ENCODE measurements at regions not wholly inside any gene's neighbourhood (a gene's known extent, or its start where the extent isn't known, plus 50 kb on each side); places are given as distances from the start of the nearest gene placed in this dataset.
"Not testable (repeated sequence)": the region's sequence is repeated elsewhere in the genome, so short reads cannot be mapped to it uniquely, and the experiment has no call there.

- Histone ChIP-seq H2BK120ac (ENCODE audit: low read depth, low read length) (no peak overlapping the region), H3K36me3 (ENCODE audit: control insufficient read depth, insufficient read depth, low read length) (no peaks in the 10 kb centered on the region), H3K27ac (ENCODE audit: low read depth, low read length) (no peak overlapping the region), H3K79me1 (ENCODE audit: low read length) (no peaks in the 10 kb centered on the region), H4K8ac (ENCODE audit: low read depth, low read length) (no peak overlapping the region), H3K27me3 (ENCODE audit: insufficient read depth, low read length, poor library complexity) (no peaks in the 10 kb centered on the region), H2AK5ac (ENCODE audit: low read length) (no peak overlapping the region), H2BK15ac (replicated peaks; ENCODE audit: low read depth) (no peak overlapping the region), H3K18ac (ENCODE audit: low read length) (no peak overlapping the region), H3K4me1 (ENCODE audit: control insufficient read depth, low read depth, low read length) (peaks cover 8% of the 10 kb centered on the region), H3K56ac (ENCODE audit: low read length) (peak overlapping the region; percentile 15), H3K79me2 (ENCODE audit: control insufficient read depth, insufficient read depth, low read length) (no peaks in the 10 kb centered on the region), H3K4ac (ENCODE audit: low read depth, low read length) (no peak overlapping the region), H3K9ac (ENCODE audit: low read length) (no peak overlapping the region), H3K23ac (ENCODE audit: low read length) (no peak overlapping the region), H2BK5ac (ENCODE audit: low read length) (no peak overlapping the region), H3K4me3 (ENCODE audit: low read length) (no peak overlapping the region), H3K4me2 (ENCODE audit: low read length) (no peak overlapping the region), H4K5ac (ENCODE audit: low read length) (no peak overlapping the region)
- 100% methylated on average over 1 of the region's 20 CpGs for WGBS (ENCODE audit: extremely low coverage, insufficient coverage, low lambda C conversion rate)
- DNase-seq = no peak
Measured at GRCh38 chr12:131628023-131628740, 82.7 kb upstream of the SFSWAP start.

- Histone ChIP-seq H2BK5ac (ENCODE audit: low read length) (no peak overlapping the region), H3K79me2 (ENCODE audit: control insufficient read depth, insufficient read depth, low read length) (no peaks in the 10 kb centered on the region), H3K36me3 (ENCODE audit: control insufficient read depth, insufficient read depth, low read length) (no peaks in the 10 kb centered on the region), H3K4ac (ENCODE audit: low read depth, low read length) (no peak overlapping the region), H3K4me3 (ENCODE audit: low read length) (no peak overlapping the region), H3K4me2 (ENCODE audit: low read length) (no peak overlapping the region), H3K27me3 (ENCODE audit: insufficient read depth, low read length, poor library complexity) (no peaks in the 10 kb centered on the region), H3K23ac (ENCODE audit: low read length) (no peak overlapping the region), H4K5ac (ENCODE audit: low read length) (no peak overlapping the region), H3K27ac (ENCODE audit: low read depth, low read length) (no peak overlapping the region), H3K9ac (ENCODE audit: low read length) (no peak overlapping the region), H4K8ac (ENCODE audit: low read depth, low read length) (no peak overlapping the region), H3K56ac (ENCODE audit: low read length) (no peak overlapping the region), H2BK15ac (replicated peaks; ENCODE audit: low read depth) (no peak overlapping the region), H2BK120ac (ENCODE audit: low read depth, low read length) (no peak overlapping the region), H3K4me1 (ENCODE audit: control insufficient read depth, low read depth, low read length) (peaks cover 7% of the 10 kb centered on the region), H2AK5ac (ENCODE audit: low read length) (no peak overlapping the region), H3K79me1 (ENCODE audit: low read length) (no peaks in the 10 kb centered on the region), H3K18ac (ENCODE audit: low read length) (no peak overlapping the region)
- WGBS (ENCODE audit: extremely low coverage, insufficient coverage, low lambda C conversion rate) = no CpG with 5 or more reads among the region's 19 CpGs
- DNase-seq = no peak
Measured at GRCh38 chr12:131628766-131629448, 82.0 kb upstream of the SFSWAP start.

GRCh38 chr12:131631230-131631629 lies 79.7 kb upstream of the SFSWAP start:
- Histone ChIP-seq H3K4me1 (ENCODE audit: control insufficient read depth, low read depth, low read length) (no peaks in the 10 kb centered on the region), H3K18ac (ENCODE audit: low read length) (no peak overlapping the region), H3K9ac (ENCODE audit: low read length) (no peak overlapping the region), H3K27me3 (ENCODE audit: insufficient read depth, low read length, poor library complexity) (no peaks in the 10 kb centered on the region), H3K79me2 (ENCODE audit: control insufficient read depth, insufficient read depth, low read length) (no peaks in the 10 kb centered on the region), H2AK5ac (ENCODE audit: low read length) (no peak overlapping the region), H4K8ac (ENCODE audit: low read depth, low read length) (no peak overlapping the region), H2BK120ac (ENCODE audit: low read depth, low read length) (no peak overlapping the region), H3K27ac (ENCODE audit: low read depth, low read length) (no peak overlapping the region), H3K56ac (ENCODE audit: low read length) (no peak overlapping the region), H3K79me1 (ENCODE audit: low read length) (no peaks in the 10 kb centered on the region), H3K36me3 (ENCODE audit: control insufficient read depth, insufficient read depth, low read length) (no peaks in the 10 kb centered on the region), H3K4me2 (ENCODE audit: low read length) (no peak overlapping the region), H4K5ac (ENCODE audit: low read length) (no peak overlapping the region), H3K4ac (ENCODE audit: low read depth, low read length) (no peak overlapping the region), H3K23ac (ENCODE audit: low read length) (no peak overlapping the region), H3K4me3 (ENCODE audit: low read length) (no peak overlapping the region), H2BK15ac (replicated peaks; ENCODE audit: low read depth) (no peak overlapping the region), H2BK5ac (ENCODE audit: low read length) (no peak overlapping the region)
- no peak for DNase-seq
- 100% methylated on average over 1 of the region's 3 CpGs for WGBS (ENCODE audit: extremely low coverage, insufficient coverage, low lambda C conversion rate)

GRCh38 chr12:131631889-131632651 lies 78.8 kb upstream of the SFSWAP start:
- H3K36me3 ChIP-seq (ENCODE audit: control insufficient read depth, insufficient read depth, low read length); H4K5ac ChIP-seq (ENCODE audit: low read length); H3K27ac ChIP-seq (ENCODE audit: low read depth, low read length); H3K9ac ChIP-seq (ENCODE audit: low read length); H3K4me3 ChIP-seq (ENCODE audit: low read length); DNase-seq; H3K4me2 ChIP-seq (ENCODE audit: low read length); H4K8ac ChIP-seq (ENCODE audit: low read depth, low read length); H3K23ac ChIP-seq (ENCODE audit: low read length); H3K56ac ChIP-seq (ENCODE audit: low read length); H3K4me1 ChIP-seq (ENCODE audit: control insufficient read depth, low read depth, low read length); H2BK5ac ChIP-seq (ENCODE audit: low read length); H2AK5ac ChIP-seq (ENCODE audit: low read length); H2BK120ac ChIP-seq (ENCODE audit: low read depth, low read length); H3K18ac ChIP-seq (ENCODE audit: low read length); H3K79me1 ChIP-seq (ENCODE audit: low read length); H3K4ac ChIP-seq (ENCODE audit: low read depth, low read length); H3K27me3 ChIP-seq (ENCODE audit: insufficient read depth, low read length, poor library complexity); H3K79me2 ChIP-seq (ENCODE audit: control insufficient read depth, insufficient read depth, low read length); H2BK15ac ChIP-seq (replicated peaks; ENCODE audit: low read depth): not testable (repeated sequence)
- no CpG with 5 or more reads among the region's 23 CpGs for WGBS (ENCODE audit: extremely low coverage, insufficient coverage, low lambda C conversion rate)

- H3K79me2 ChIP-seq (ENCODE audit: control insufficient read depth, insufficient read depth, low read length); H3K4me1 ChIP-seq (ENCODE audit: control insufficient read depth, low read depth, low read length); H3K4me3 ChIP-seq (ENCODE audit: low read length); H2AK5ac ChIP-seq (ENCODE audit: low read length); H3K36me3 ChIP-seq (ENCODE audit: control insufficient read depth, insufficient read depth, low read length); H3K4me2 ChIP-seq (ENCODE audit: low read length); H2BK5ac ChIP-seq (ENCODE audit: low read length); H4K8ac ChIP-seq (ENCODE audit: low read depth, low read length); H3K23ac ChIP-seq (ENCODE audit: low read length); H3K9ac ChIP-seq (ENCODE audit: low read length); H3K27ac ChIP-seq (ENCODE audit: low read depth, low read length); H3K56ac ChIP-seq (ENCODE audit: low read length); H4K5ac ChIP-seq (ENCODE audit: low read length); H3K4ac ChIP-seq (ENCODE audit: low read depth, low read length); H3K79me1 ChIP-seq (ENCODE audit: low read length); H2BK15ac ChIP-seq (replicated peaks; ENCODE audit: low read depth); H3K27me3 ChIP-seq (ENCODE audit: insufficient read depth, low read length, poor library complexity); H3K18ac ChIP-seq (ENCODE audit: low read length); H2BK120ac ChIP-seq (ENCODE audit: low read depth, low read length); DNase-seq: not testable (repeated sequence)
- WGBS (ENCODE audit: extremely low coverage, insufficient coverage, low lambda C conversion rate) = no CpG with 5 or more reads among the region's 5 CpGs
Measured at GRCh38 chr12:131632652-131633023, 78.3 kb upstream of the SFSWAP start.

Data from mesendoderm (in vitro differentiated cells).